GM21447 (cell line): ENCODE measurements at regions not wholly inside any gene's neighbourhood (a gene's known extent, or its start where the extent isn't known, plus 50 kb on each side); places are given as distances from the start of the nearest gene placed in this dataset.

Experiments used
- ATAC-seq: cut with Tn5 transposase; IDR thresholded peaks from one replicate; pipeline ENCODE4 v1.9.1; 2021; ENCODE audit not compliant: unreplicated experiment

- no peak for ATAC-seq
Measured at GRCh38 chr7:41193738-41194282, 509.1 kb downstream of the INHBA start.

- ATAC-seq, result no peak
Measured at GRCh38 chr7:41190581-41190980, 512.3 kb downstream of the INHBA start.

DNA sequence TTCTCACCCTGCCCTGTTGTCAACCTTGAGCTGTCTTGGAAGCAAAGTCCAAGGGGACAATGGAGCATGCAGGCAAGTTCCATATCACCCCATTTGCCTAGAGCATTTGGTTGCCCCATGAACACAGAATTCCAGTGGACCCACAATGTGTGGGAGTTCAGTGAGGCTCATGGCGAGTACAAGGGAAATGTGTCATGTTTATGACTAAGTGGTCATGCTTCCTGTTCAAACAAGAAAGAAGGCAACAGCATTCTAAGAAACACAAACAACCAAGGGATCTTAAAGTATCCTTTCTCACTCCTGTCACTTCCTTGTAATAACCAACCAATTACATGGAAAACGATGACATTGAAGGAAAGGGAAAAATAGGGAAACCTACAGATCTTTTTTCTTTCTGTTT, 513.0 kb downstream of the INHBA start:
- no peak for ATAC-seq

GRCh38 chr7:41188163-41189130, 514.4 kb downstream of the INHBA start:
- ATAC-seq, result no peak

DNA sequence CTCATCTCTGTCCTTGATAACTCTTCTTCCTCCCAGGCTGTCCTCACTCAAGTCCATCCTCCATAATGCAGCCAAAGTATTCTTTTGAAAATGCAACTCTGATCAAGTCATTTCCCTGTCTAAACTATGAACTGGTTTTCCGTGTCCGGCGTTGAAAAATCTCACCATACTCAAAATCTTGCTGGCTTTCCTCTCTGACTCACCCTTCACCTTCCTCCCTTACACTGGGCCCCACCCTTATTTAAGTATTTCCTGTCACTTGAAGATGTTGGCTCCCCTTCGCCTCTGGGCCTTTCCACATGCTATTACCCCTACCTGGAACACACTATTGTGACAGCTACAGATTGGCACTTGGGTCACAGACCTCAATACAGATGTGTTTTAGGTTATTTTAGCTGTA, 515.6 kb downstream of the INHBA start:
- ATAC-seq, result no peak

DNA sequence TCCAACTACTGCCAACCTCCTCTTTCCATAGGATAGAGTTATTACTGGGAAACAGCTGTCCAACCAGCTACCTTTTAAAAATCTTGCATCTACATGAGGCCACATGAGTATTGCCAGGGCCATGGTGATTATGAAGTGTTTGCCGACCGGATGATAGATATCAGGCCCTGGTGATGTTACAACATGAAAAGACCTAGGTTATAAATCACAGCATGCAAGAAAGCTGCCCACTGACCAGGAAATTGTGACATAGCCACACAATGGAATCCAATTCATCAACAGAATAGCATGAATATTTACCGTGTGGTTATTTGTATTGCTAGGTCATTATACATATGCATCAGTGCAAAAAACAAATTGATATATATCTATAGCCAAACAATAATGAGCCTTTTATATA, 517.0 kb downstream of the INHBA start:
- no peak for ATAC-seq

DNA sequence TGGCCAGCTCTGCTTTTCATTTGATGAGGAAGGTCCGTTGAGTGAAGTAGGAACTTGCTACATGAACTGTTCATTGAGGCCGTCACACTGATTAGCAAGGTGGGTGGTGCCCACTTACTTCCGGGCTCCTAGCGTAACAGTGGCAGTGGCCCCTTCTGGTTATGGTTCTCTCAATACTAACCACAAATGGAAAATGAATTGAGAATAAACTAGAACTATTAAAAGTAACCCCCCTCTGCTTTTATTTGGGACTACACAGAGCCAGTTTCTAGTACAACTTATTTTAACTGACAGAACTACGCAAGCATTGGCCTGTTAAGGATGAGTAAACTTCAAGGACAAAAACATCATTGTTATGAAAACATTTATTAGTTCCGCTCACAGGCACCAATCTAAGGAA, 519.1 kb downstream of the INHBA start:
- no peak for ATAC-seq

DNA sequence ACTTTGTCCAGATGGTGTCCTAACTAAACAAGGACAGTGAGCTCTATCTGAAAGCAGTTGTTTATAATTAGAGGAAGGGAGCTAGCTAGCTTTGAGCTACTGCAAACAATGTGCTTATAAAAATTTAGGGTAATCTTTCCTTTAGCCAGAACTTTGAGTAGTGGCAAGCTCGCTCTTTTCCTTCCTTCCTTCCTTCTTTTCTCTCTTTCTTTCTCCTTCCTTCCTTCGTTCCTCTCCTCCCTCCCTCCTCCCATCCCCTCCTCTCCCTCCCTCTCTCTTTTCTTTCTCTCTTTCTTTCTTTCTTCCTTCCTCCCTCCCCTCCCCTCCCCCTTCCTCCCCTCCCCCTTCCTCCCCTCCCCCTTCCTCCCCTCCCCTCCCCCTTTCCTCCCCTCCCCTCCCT, 520.1 kb downstream of the INHBA start:
- ATAC-seq, result no peak

DNA sequence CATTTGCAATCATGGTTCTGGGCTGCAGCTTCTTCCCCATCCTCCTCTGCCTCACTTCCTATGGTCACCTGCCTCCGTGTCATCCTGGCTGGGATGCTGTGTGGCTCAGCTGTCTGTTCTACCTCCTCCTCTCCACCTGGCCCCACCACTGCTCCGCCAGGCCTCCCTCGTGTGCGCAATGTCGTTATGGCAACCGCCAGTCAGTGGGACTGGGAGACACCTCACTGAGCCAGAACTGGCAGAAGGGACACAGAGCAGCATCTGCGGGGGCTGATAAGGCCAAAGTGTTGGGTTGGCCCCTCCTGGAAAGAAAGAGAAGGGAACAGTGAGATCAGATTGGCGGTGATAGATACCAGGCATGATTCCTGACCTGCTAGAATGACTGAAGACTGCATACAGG, 527.5 kb downstream of the INHBA start:
- no peak for ATAC-seq

- no peak for ATAC-seq
Measured at GRCh38 chr7:41174521-41174920, 528.4 kb downstream of the INHBA start.

DNA sequence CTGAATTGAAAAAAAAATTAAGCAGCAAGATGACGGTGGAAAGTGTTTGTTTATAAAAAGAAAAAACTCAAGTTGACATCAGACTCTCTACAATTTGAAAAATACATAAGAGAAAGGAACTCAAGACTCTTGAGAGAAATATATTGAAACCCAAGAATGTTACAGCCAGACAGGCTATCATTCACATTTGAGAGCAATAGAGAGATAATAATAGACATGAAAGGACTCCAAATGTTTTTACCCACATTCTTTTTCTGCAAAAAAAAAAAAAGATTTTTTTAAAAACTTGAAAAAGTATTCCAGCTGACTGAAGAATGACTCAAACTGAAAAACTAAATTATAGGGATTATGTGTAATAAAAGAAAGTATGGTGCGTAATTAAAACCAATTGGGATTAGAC, 532.4 kb downstream of the INHBA start:
- ATAC-seq, result no peak

DNA sequence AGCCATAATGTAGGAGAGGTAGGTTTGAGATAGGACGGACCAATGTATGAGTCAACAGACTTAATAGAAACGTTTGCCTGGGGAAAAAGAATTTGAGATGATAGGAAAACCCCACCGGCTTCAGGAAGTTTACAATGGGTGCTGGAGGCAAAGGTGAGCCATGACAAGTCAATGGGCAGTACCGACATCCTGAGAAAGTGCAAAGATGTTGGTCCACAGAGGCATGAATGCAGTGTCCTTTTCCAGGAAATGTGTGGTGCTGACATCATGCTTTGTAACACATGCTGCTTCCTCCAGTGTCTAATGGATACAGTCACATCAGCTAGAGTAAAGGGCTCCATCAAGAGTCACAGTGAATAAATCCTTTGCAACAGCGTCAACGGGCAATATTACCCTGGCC, 533.6 kb downstream of the INHBA start:
- no peak for ATAC-seq

DNA sequence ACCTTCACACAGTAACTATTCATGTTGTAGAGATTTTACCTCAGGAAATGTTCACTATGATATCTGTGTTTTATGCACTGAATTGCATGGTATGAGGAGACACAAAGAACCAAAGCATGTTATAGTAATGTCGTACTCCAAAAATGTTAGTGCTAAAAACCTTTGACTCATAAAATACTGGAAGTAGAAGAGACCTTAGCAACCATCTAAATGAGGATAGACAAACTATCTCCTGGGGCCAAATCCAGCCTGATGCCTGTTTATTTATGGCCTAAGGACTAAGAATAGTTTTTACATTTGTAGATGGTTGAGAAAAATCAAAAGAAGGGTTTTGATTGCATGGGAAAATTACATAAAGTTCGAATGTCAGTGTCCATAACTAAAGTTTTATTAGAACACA, 535.1 kb downstream of the INHBA start:
- no peak for ATAC-seq

DNA sequence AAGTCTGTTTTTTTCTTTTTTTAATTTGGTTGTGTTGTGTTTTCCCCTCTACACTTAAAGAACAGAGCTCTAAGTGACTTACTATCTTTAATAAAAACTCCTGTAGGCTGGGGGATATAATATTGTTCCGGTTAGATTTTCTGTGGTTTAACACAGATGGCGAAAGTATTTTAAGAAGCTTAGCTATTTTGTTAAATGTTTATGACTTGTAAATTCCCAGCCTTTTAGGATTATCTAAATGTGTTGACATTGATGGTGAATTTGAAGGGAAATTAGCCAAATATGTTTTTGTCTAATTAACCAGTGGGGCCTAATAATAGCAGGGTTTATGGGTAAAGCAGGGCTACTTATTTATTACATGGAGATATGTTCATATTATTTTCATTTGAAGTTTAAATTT, 538.5 kb downstream of the INHBA start:
- no peak for ATAC-seq

DNA sequence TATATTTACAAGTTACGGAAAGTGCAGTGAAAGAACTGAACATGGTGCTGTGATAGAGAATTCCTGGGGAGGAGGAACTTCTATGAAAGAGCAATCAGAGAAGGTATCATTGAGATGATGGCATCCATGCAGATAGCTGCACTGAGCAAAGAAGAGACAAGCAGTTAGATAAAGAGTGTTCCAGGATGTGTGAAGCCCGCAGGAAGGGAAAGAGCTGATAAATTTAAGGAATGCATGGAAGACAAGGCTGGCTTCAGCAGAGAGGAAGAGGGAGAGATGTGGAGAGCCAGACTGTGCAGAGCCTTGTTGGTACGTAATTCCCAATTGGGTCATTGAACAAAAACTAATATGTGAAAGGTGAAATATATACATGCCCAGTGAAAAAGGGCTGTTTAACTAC, 538.9 kb downstream of the INHBA start:
- ATAC-seq, result no peak

DNA sequence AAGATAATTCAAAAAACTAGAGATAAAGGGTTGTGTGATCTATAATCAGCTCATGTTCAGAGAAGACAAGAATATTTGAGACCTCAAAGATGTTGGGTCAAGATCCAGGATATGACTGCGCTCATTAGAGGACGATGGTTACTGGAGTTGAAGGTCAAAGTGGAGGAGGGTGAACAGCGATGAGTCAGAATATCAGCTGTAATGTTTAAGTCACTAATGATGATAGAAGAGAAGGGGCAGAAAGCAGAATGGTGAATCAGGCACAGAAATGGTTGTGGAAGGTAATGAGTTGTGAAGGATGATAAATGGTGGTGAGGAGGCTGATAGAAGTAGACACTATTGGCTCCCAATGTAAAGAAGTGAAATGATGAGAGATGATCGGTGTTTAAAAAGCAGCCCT, 540.3 kb downstream of the INHBA start:
- no peak for ATAC-seq

DNA sequence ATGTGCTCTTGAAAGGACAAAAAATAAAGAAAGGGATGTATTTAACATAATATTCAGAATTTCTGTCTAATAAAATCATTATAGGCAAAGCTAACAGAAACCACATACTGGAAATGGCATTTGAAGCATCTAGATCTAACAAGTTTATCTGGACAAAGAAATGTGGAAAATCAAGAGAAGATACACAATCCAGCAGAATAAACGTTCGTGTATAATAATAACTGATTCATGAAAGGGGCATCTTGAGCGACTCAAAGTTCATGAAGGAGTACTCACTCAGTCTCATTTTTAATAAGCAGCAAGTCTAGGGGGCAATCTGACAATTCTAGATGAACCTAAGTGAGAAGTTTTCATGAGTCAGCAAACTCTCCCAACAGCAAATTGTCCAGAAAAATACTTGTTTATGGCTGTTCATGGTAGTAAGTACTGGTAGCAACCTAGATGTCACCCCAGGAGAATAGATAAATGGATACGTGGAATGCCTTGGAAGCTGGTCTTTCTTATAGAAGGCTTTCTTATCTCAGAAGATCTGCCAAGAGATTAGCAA, 541.8 kb downstream of the INHBA start:
- ATAC-seq, result no peak

DNA sequence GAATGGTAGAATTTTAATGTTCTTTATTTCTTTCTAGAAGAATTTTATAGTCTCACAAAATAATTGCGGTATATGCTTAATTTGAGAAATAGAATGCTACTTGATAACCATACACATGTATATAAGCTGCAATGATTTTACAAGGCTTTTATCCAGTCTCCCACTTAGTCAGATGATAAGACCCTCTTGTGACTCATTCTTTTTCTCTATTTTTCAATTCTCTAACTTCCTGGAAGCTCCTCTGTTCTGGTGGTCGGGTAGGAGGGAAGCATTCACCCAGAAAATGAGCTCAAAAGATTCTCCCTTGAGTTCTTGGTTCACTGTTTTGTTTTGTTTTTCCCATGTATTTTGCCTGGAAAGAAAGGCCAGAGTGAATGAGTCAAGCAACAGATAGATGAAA, 546.6 kb downstream of the INHBA start:
- ATAC-seq, result no peak

DNA sequence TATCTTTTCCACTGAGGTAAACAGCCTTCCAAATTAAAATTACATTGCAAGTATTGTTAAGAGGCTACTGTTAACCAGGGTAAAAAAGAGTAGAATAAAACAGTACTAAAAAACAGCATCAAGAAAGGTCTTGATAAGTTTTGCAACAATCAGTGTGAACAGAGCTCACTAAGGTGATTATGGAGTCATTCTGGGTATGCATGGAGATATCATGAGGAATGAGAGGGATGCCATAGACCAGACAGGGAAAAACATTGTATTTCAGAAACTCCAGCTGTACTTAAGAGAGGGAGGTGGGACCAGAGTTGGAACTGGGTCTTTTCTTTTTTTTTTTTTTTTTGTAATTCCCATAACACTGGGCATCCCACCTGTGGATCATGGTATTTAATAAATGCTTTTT, 549.6 kb downstream of the INHBA start:
- ATAC-seq, result no peak

DNA sequence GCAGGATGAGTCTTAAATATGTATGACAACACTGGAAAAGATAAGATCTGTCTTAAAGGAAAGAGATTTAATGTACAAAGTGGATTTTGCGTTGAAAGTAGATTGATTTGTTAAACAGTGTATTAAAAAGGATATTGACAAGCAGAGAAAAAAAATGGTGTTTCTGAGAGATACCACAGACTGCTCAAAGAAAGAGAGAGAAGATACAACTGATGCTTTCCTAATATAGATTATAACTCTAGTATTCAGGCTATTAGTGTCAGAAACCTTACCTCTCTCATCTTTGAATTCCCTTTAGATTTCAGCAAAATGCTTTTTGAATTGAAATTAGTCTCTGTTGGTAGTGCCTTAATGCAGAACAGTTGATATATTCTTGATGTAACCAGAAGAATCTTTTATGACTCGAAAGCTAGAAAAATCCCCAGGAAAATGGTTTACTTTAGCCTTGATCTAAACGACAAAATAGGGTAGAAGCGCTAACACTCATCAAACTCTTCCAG, 550.7 kb downstream of the INHBA start:
- ATAC-seq, result no peak

DNA sequence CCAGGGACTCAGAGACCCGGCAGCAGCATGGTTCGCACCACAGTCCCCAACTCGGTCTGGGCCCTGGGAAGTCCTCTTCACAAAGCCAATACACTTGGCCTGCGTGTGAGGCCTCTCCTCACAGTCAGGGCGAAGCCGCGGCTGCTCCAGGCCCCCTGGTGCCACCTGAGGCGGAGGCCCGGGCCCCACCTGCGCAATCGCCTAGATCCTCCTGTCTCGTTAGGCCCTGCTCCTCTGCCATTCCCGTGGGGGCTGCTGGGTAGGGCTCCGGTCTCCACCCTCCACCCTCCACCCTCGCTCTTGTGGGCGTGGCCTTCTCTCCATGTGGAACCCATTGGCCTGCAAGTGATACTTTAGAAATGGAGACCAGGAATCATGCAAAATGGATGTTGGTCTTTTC, 553.3 kb downstream of the INHBA start:
- ATAC-seq, result no peak

GRCh38 chr7:41148521-41148951, 554.4 kb downstream of the INHBA start:
- no peak for ATAC-seq
